ENCODE measurements at regions not wholly inside any gene's neighbourhood (a gene's known extent, or its start where the extent isn't known, plus 50 kb on each side); places are given as distances from the start of the nearest gene placed in this dataset.

DNA sequence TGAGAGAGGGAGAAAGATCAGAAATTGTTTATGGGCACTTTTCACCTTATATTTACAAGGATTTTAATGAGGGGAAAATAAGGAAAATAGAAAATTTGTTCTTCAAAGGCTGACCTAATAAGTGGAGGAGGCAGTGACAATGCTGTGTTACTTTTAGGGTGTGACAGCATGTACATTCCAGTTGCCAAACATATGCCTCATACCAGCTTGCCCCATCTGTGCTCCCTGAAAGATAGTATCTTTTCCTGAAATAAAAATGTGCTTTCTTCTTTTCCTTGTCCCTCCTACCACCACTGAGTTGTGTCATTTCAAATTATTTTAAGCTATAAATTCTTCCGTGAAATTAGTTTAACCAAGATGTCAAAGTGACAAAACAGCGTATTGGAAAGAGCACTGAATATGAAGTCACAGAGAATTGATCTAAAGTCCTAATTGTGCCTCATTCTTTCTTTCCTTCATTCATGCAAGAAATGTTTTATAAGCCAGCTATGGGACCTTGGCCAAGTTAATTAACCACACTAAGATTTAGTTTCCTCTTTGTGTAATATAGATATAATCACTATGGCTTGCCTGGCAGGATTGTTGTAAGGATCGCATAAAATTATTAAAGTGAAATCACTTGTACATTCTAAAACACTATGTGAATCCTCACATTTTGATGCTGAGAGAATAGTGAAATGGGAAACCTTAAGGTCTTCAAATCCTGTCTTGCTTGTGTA, 1307.5 kb upstream of the TENM4 start:
- Histone ChIP-seq H3K36me3 (ENCODE audit: control insufficient read depth in 4 of 4, insufficient read depth in 4 of 4, low read length in 4 of 4) (no peaks in the 10 kb centered on the region), H3K4me1 (ENCODE audit: control insufficient read depth in 5 of 5, insufficient read depth in 5 of 5, low read length in 5 of 5) (no peaks in the 10 kb centered on the region), H3K27ac (ENCODE audit: low read depth in 1 of 2, low read length in 1 of 2) (no peak overlapping the region), H3K27me3 (ENCODE audit: control insufficient read depth in 3 of 3, insufficient read depth in 3 of 3, low read length in 2 of 3) (no peaks in the 10 kb centered on the region), H3K4me3 (no peak overlapping the region), H3K9ac (ENCODE audit: insufficient read depth in 1 of 2, low read length in 2 of 2) (no peak overlapping the region), H3K9me3 (ENCODE audit: control insufficient read depth in 4 of 4, insufficient read depth in 3 of 4, low read length in 3 of 4) (peaks cover 0 to 2% (median 0%) of the 10 kb centered on the region in 4 donors)
- 64 to 83% methylated on average over 3 of the region's 3 CpGs for WGBS, 2 donors
- ATAC-seq (ENCODE audit: insufficient read depth, low FRiP score) (no peak), DNase-seq (peak in 1 of 3 donors; percentile 29)
- TF ChIP-seq, protein P1, sequence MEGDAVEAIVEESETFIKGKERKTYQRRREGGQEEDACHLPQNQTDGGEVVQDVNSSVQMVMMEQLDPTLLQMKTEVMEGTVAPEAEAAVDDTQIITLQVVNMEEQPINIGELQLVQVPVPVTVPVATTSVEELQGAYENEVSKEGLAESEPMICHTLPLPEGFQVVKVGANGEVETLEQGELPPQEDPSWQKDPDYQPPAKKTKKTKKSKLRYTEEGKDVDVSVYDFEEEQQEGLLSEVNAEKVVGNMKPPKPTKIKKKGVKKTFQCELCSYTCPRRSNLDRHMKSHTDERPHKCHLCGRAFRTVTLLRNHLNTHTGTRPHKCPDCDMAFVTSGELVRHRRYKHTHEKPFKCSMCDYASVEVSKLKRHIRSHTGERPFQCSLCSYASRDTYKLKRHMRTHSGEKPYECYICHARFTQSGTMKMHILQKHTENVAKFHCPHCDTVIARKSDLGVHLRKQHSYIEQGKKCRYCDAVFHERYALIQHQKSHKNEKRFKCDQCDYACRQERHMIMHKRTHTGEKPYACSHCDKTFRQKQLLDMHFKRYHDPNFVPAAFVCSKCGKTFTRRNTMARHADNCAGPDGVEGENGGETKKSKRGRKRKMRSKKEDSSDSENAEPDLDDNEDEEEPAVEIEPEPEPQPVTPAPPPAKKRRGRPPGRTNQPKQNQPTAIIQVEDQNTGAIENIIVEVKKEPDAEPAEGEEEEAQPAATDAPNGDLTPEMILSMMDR (IDR thresholded peaks at IDR 0.05; ENCODE audit: control extremely low read depth, extremely low read depth): no peak

GRCh38 chr11:80746300-80746699, 1305.5 kb upstream of the TENM4 start:
- 86 to 88% methylated on average over 4 of the region's 4 CpGs for WGBS, 2 donors

GRCh38 chr11:80745416-80745815, 1304.6 kb upstream of the TENM4 start:
- no peaks in the 10 kb centered on the region for H3K36me3 ChIP-seq (ENCODE audit: control insufficient read depth in 4 of 4, insufficient read depth in 4 of 4, low read length in 4 of 4)
- 77 to 81% methylated on average over 4 of the region's 4 CpGs for WGBS, 2 donors
- peaks cover 0 to 2% (median 0%) of the 10 kb centered on the region in 4 donors for H3K9me3 ChIP-seq (ENCODE audit: control insufficient read depth in 4 of 4, insufficient read depth in 3 of 4, low read length in 3 of 4)
- ATAC-seq (ENCODE audit: insufficient read depth, low FRiP score): no peak
- no peak for DNase-seq
- no peak overlapping the region for H3K27ac ChIP-seq (ENCODE audit: low read depth in 1 of 2, low read length in 1 of 2)
- H3K27me3 ChIP-seq (ENCODE audit: control insufficient read depth in 3 of 3, insufficient read depth in 3 of 3, low read length in 2 of 3): no peaks in the 10 kb centered on the region
- no peak overlapping the region for H3K4me3 ChIP-seq
- no peak overlapping the region for H3K9ac ChIP-seq (ENCODE audit: insufficient read depth in 1 of 2, low read length in 2 of 2)
- TF ChIP-seq, protein P1 (IDR thresholded peaks at IDR 0.05; ENCODE audit: control extremely low read depth, extremely low read depth): no peak
- H3K4me1 ChIP-seq (ENCODE audit: control insufficient read depth in 5 of 5, insufficient read depth in 5 of 5, low read length in 5 of 5): no peaks in the 10 kb centered on the region

More at GRCh38 chr11:80746300-80746699, 1305.5 kb upstream of the TENM4 start:
- TF ChIP-seq, protein P1 (IDR thresholded peaks at IDR 0.05; ENCODE audit: control extremely low read depth, extremely low read depth): no peak
- H3K4me3 ChIP-seq: no peak overlapping the region
- no peaks in the 10 kb centered on the region for H3K4me1 ChIP-seq (ENCODE audit: control insufficient read depth in 5 of 5, insufficient read depth in 5 of 5, low read length in 5 of 5)
- H3K9ac ChIP-seq (ENCODE audit: insufficient read depth in 1 of 2, low read length in 2 of 2): no peak overlapping the region
- ATAC-seq (ENCODE audit: insufficient read depth, low FRiP score): no peak
- H3K9me3 ChIP-seq (ENCODE audit: control insufficient read depth in 4 of 4, insufficient read depth in 3 of 4, low read length in 3 of 4): peaks cover 0 to 2% (median 0%) of the 10 kb centered on the region in 4 donors
- DNase-seq: no peak
- no peak overlapping the region for H3K27ac ChIP-seq (ENCODE audit: low read depth in 1 of 2, low read length in 1 of 2)
- no peaks in the 10 kb centered on the region for H3K36me3 ChIP-seq (ENCODE audit: control insufficient read depth in 4 of 4, insufficient read depth in 4 of 4, low read length in 4 of 4)
- H3K27me3 ChIP-seq (ENCODE audit: control insufficient read depth in 3 of 3, insufficient read depth in 3 of 3, low read length in 2 of 3): no peaks in the 10 kb centered on the region

All from lung (tissue), 11 donors.